GM18499 (cell line): ENCODE measurements at regions not wholly inside any gene's neighbourhood (a gene's known extent, or its start where the extent isn't known, plus 50 kb on each side); places are given as distances from the start of the nearest gene placed in this dataset.
"Not testable (repeated sequence)": the region's sequence is repeated elsewhere in the genome, so short reads cannot be mapped to it uniquely, and the experiment has no call there.

Experiments used
- ATAC-seq: cut with Tn5 transposase; IDR thresholded peaks from one replicate; pipeline ENCODE4 v1.9.1; 2021; ENCODE audit warnings: moderate number of reproducible peaks; ENCODE audit not compliant: insufficient read depth, unreplicated experiment

DNA sequence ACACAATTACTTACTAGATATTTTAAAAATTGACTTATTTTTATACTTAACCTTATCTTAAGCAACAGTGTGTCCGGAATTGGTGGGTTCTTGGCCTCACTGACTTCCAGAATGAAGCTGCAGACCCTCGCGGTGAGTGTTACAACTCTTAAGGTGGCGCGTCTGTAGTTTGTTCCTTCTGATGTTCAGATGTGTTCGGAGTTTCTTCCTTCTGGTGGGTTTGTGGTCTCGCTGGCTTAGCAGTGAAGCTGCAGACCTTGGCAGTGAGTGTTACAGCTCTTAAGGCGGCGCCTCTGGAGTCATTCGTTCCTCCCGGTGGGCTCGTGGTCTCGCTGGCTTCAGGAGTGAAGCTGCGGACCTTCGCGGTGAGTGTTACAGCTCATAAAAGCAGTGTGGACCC is 322.5 kb upstream of the CITED2 start:
- ATAC-seq, result not testable (repeated sequence)

DNA sequence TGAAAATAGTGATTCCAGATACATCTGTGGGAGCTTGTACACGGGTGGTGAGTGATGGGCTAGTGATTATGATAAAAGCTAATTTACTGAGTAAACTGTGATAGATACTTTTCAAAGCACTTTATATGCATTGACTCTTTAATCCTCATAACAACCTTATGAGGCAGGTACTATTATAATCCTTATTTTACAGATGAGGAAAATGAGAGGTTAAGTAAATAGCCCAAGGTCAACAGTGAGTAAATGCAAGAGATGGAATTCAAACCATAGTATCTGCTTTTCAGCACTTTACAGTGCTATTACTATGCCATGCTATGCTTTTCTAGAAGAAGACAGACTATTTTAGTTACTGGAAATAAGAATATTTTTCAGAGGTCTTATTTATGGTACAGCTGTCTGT is 320.9 kb upstream of the CITED2 start:
- ATAC-seq, result no peak

DNA sequence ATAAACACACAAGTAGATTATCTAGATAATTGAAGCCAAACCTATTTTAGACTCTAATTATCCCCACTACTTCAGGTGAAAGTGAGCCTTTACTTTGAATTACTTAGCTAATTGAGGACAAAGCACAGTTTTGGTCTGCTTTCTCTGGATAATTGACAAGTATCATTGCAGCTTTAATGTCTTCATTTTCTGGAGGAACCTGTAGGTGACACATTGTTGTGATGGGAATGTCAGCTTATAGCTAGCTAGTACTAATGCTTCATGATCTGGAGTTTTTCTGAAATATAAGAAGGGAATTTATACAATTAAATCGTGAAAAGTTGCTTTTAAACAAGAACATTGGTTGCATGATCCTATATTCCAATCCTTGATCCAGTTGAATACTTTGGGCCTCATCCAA is 319.3 kb upstream of the CITED2 start:
- ATAC-seq, result no peak

DNA sequence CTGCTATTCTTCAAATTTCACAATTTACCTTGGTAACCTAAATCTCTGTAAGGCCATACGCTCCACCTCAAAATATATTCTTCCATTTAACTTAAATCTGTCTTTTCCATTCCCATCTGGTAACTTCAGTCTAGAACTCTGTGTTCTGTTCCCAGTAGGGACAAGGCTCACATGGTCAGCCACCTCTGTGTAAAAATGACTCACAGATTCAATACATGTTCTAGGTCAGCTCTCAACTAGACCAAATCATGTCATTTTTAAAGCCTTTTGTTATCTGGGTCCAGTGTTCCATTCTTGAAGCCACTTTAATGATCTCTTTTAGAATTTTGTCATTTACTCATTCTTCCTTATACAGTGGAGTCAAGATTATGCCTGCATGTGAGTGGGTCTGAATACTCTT is 315.6 kb upstream of the CITED2 start:
- no peak for ATAC-seq

DNA sequence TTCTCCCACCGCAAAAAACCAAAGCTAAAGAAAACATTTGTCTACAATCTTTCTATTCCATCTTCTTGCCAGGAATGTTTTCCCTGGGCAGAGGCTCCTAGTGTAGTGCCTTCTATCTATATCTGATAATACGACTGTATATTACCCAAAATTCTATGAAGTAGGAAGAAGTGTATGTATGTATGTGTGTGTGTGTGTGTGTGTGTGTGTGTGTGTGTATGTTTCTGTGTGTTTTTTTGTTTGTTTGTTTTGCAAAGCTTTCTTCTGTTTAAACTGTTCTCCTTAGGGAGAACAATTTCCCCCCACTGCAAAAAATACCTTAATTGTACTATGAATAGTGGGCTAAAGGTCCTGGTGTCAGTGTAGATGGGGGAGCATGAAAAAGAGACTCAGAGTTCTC is 312.6 kb upstream of the CITED2 start:
- no peak for ATAC-seq

DNA sequence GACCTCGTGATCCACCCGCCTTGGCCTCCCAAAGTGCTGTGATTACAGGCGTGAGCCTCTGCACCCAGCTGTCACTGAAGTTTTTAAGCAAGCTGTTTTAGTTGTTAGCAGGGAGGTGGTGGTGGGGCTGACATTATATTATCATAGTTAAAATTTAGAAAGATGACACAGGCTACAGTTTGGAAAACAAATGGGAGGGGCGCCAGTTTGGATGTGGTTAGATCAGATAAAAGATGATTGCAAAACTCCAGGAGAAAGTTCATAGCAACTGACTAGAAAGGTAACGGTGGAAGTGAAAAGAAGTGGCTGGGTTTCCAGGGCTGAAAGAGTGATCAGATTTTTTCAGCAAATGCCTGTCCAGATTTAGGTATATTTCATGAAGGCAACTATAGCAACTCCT is 311.9 kb upstream of the CITED2 start:
- ATAC-seq, result no peak

DNA sequence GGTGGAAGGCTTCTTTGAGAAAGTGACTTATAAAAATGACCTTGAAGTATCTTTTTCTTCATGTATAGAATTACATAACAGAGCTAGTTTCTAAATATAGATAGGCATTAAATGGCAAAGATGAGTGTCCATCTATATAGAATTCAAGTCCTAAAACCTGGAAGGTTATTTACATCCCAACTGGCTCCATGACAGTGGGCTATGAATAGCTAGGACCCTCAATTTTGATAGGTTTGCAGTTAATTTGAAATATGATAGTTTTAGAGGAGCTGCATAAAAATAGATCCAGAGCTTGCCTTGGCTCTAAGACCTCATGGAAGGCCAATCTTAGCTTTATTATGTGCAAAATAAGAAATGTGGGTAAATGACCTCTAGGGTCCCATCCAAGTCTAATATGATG is 310.6 kb upstream of the CITED2 start:
- ATAC-seq, result no peak

DNA sequence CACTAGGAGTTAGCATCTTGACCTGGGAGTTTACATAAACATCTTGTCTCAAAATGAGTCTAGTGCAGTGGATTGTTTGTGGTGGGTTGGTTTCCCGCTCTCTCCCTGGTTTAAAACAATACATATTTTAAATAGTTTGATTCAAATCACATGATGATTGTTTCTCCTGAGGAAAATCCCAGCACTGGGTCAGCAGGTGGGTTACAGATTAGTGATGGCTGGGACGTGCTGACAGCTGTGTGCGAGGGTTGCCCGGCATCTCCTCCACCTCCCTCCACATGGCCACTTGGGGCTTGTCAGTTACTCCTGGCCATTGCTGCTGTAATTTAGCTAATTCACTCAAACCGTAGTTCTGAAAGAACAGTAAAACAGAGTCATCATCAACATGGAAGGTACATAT is 306.4 kb upstream of the CITED2 start:
- no peak for ATAC-seq

DNA sequence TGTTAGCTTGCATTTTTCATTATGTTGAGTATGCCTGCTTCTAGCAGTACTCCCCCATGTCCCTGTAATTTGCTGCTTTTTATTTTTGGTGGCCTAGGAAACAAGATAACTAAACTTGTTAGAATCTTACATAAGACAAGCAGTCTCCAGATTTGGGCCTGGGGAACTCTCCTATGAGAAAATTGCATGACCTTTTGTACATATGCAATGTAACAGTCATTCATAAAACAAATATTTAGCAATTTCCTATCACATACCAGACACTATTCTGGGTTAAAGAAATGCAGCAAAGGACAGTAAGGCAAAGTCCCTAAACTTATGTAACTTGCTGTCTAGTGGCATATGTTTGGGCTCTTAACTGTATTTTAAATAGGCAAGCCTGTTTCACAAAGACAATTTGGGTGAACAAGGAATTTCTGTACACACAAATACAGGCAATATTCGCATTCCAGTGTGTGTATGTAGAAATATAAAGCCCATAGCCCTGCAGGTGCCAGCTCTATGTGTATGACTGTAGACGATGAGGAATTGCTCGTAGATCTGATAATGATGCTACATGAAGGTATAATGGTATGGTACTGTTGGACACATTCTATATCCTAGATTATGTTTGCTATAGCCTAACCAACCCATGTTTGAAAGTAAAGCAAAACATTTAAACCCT is 305.2 kb upstream of the CITED2 start:
- no peak for ATAC-seq

DNA sequence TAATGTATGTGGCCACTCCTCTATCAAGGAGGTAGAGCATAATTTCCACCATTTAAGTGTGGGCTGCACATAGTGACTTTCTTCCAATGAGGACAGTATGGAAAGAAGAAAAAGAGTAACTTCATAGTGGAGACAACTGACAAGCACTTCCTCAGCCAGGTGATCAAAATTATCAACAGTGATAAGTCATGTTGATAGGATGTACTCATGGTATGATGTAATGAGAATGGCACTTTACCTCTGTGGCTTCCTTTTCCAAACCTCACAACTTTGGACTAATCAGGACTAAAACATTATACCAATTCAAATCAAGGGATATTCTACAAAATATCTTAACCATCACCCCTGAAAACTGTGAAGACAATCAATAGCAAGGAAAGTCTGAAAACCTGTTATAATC is 302.3 kb upstream of the CITED2 start:
- ATAC-seq, result no peak

DNA sequence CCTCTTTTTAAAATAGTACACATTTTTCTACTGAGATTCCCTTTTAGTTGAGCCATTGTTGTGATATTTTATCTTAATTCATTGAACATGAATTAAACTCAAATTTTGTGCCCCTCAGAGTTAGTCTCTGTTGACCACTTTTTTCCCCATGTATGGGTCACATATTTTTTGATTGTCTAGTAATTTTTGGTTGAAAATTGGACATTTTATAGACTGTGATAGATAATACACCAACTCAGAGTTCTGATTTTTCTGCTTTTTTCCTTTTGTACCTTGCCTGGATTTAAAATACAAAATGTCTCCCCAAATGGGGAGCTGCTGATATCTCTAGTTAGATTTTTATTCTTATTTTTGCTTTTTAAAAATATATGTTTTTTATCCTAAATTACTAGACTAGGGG is 291.8 kb upstream of the CITED2 start:
- no peak for ATAC-seq

DNA sequence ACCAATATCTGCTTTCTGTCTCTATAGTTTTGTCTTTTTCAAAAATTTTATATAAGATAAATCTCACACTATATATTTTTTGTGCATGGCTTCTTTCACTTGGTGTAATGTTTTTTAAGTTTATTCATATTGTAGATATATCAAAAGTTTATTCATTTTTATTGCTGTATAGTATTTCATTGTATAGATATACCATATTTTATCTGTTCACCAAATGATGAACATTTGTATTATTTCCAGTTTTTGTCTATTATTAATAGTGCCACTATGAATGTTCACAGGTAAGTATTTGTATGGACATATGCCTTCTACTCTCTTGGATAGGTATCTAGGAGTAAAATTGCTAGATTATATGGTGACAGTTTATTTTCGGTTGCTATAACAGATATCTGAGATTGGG is 289.5 kb upstream of the CITED2 start:
- no peak for ATAC-seq

DNA sequence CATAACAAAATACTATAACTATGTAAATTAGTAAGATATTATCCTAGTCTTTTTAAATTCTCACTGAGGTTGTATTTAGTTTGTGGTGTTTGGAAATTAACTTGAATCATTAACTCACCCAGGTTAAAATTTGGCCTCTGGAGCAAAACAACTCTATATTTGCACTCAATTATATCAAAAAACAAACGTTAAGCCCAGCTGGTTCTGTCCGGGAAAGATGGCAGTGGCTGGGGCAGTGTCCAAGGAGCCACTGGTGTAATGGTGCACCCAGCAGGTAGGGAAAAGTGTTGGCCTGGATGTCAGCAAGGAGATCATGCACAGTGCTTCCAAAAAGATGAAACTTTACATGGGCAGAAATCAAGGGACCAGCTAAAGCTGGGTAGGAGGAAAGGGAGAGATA is 285.3 kb upstream of the CITED2 start:
- no peak for ATAC-seq

DNA sequence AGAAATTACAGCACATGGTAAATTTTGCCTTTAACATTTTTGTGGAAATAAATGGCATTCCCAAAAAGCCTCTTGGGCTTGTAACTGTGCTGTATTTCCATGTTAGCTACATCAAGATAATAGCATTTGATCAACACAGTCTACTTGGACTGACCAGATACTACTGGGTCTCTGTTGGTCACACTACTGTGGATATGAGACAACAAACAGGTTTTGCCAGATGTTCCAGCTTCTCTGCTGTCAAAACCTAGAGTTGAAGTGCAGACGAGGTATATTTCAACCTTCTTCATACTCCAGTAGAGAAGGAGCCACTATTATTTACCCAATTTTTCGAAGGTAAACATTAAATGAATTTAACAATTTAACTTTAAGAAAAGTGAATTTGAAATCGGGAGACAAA is 284.7 kb upstream of the CITED2 start:
- ATAC-seq, result no peak

DNA sequence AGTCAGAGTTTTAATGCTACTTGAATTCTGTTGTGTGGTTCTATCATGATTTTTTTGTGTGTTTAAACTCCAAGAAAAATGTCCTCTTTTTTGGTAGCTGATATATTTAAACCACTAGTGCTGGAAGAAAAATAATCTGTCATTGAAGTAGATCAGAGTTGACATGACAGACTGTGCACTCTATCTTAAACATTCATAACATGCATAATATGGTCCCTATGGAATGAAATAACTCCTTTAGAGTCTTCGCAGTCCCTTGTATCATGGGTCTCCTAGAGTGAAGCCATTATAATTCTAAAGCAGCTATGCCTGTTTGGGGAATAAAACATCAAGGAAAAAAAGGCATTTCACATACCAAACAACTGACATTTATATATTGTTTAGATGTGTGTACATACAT is 282.7 kb upstream of the CITED2 start:
- ATAC-seq, result no peak

DNA sequence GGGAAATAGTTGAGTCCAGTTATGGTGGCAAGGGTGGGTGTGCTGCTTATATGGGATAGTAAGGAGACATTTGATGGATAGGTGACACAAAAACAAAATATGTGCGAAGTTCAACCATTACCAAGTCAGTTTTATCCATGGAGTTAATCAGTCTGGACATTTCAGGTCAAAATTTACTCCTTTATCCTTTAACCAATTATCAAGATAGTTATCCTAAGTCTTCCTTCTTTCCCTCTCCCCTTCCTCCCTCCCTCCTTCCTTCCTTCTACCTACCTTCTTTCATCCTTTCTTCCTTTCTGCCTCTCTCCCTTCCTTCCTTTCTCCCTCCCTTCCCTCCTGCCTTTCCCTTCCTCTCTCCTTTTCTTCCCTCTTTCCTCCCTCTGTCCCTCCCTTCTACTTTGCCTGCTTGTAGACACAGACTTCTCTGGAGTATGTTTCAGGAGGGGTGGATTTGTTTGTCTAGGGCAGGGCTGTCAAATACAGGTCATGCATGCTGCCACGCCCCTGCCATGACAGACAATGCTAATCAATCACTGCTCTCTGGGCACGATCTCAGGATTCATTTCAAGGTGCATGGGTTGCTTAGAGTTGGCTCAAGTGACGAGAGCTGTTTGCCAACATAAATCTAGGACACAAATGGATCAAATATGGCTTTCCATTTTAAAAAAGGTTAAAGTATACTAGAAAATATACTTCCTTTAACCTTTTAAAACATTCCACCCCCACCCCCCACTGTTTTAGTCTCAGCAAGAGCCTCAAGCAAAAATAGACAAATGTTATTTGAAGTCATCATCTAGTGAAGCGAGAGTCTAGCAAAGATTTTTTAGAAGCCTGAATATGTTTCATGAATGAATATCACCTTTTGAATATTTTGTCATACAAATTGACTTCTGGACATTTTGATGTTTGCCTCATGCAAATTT is 281.6 kb upstream of the CITED2 start:
- ATAC-seq, result no peak

DNA sequence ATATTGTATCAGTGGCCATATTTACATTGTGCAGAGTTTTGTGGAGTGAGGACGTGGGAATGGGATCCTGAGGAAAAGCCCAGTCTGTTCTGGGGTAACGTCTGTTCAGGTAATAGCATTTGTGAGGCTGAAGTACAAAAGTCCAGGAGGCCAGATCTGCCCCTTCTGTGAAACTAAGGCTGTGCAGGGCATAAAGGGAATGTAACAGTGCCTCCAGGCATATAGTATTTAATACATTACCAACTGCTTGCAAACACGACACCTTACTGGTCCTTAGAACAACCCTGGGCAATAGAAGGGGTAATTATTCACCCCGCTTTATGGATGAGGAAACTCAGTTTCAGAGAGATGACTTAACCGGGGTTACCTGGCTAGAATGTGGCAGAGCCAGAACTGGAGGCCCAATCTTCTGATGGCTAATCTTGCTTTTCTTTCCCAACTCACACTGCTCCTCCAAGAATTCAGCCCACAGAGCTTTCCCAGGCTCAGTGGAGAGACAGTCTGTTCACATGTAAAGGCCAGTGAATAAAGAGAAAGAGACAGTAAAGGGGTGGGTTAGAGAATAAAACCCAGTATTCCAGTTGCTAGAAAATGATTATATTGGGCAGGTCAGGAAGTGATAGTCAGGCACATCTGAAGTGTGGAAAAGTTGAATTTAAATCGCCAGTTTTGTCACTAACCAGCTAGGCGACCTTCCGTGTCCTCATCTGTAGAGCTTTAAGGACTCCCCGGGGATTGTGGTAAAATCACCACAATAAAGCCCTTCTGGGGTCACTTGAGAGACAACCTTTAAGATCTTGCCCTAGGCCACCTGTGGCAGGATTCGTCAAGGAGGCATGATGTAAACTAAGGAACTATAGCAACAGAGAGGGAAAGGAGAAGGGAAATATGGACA is 280.7 kb upstream of the CITED2 start:
- no peak for ATAC-seq

DNA sequence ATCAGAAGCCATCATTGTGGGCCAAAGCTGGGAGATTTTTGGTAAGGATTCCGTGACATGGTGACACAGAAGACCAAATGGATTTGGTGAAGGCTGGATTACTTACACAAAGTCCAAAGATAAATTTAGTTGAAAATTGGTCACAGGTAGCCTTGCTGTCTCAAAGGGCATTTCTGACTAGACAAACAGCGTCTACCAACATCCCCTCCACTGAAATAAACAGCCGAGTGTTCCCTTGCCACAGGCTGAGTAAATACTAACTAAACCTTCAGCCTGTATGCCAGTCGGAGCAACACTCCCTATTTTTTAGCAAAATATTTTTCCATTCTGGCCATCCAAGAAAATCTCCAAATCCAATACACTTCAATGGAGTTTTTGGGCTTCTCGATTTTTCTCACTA is 279.9 kb upstream of the CITED2 start:
- no peak for ATAC-seq

DNA sequence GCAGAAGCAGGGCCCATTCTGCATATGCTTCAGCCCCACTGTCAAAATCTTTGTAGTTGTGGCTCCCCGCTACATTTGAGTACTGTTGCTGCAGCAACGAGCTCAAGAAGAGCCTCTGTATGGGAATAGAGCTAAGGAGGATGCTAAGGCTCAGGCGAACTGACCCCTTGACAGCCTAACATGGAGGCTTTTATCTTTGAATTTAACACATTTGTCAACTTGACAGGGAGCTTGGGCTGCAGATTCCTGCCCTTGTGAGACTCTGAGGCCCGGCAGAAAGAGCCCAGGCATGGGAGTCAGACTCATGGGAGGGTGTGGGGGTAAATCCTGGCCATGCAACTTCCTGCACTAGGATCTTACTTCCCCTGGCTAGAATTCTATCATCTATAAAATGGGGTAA is 278.7 kb upstream of the CITED2 start:
- no peak for ATAC-seq

DNA sequence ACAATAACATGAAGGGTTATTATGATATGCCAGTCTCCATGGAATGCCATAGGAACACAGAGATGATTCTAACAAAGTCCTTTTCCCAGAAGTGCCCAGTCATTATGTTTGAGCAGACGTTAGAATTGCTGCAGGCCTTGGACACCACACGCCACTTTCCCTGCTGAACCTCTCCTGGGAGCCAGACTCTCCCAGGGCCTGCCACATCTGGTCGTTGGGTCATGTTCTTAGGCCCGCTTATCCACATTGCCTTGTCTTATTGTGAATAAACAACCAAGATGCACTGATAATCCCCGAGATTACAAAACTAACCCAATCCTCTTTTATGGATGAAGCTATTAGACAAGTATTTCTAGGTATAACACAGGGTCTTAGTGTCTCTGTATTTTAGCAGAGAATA is 276.5 kb upstream of the CITED2 start:
- ATAC-seq, result no peak

DNA sequence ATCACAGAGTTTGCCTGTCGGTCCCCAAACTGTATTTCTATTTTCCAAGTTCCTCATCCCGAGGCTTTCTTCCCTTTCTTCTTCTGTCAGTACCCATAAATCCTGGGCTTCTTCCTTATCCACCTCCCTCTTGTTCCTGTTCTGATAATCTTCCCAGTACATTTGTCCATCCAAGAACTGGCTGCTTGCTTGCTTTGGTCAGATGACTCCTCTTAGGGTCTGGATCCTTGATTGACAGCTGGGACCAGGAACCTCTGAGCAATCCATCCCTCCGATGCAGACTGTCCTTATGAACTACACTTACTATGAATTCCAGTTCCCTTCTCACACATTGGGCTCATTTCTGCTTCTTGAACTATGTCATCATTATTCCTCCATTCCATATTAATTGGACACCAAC is 275.3 kb upstream of the CITED2 start:
- ATAC-seq, result no peak
